ENCODE measurements at regions not wholly inside any gene's neighbourhood (a gene's known extent, or its start where the extent isn't known, plus 50 kb on each side); places are given as distances from the start of the nearest gene placed in this dataset.
"Not testable (repeated sequence)": the region's sequence is repeated elsewhere in the genome, so short reads cannot be mapped to it uniquely, and the experiment has no call there.

DNA sequence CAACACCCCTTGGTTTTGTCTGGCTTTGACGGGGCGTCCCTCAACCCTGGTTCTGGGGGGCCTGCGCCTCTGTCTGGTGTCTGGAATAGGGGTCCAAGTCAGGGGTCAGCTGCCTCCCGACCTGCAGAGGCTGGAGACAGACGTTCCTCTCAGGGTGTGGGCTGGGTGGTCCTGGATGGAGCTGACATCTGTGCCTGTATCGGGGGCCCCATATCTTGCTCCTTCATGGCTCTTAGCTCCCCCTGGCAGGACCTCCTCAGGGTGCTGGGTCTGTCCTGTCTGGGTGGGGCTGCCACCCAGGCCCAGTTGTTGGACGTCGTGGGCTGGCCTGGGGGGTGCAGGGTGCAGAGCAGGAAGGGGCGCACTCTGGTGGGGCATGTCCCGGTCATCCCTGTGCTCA, 374.8 kb downstream of the TMEM121 start:
- Histone ChIP-seq H3K27ac (no peak overlapping the region), H3K79me2 (ENCODE audit: insufficient read depth) (no peaks in the 10 kb centered on the region), H3K36me3 (ENCODE audit: low read depth) (no peaks in the 10 kb centered on the region), H3K9me3 (ENCODE audit: low read depth) (no peaks in the 10 kb centered on the region), H2AFZ (no peak overlapping the region), H3K4me1 (ENCODE audit: insufficient read depth) (no peaks in the 10 kb centered on the region), H3K4me3 (no peak overlapping the region), H3K9me2 (ENCODE audit: insufficient read depth) (no peaks in the 10 kb centered on the region), H3F3A (ENCODE audit: insufficient read depth) (no peaks in the 10 kb centered on the region), H3K4me2 (ENCODE audit: unreplicated experiment) (no peak overlapping the region), H3K27me3 (replicated peaks; ENCODE audit: insufficient read depth) (no peaks in the 10 kb centered on the region), H4K20me1 (ENCODE audit: insufficient read depth) (no peaks in the 10 kb centered on the region), H3K9ac (no peak overlapping the region)
- TF ChIP-seq EZH2phosphoT487 (IDR thresholded peaks at IDR 0.05; ENCODE audit: insufficient read depth, low read depth): no peak
- in situ Hi-C loops (cut with MboI): no loop called here
- DNase-seq: no peak
- 47 to 50% methylated on average over 9 of the region's 10 CpGs for WGBS, 2 experiments (ENCODE audit: low coverage in 1 of 2, low lambda C conversion rate in 2 of 2, missing lambda C conversion rate in 2 of 2)

DNA sequence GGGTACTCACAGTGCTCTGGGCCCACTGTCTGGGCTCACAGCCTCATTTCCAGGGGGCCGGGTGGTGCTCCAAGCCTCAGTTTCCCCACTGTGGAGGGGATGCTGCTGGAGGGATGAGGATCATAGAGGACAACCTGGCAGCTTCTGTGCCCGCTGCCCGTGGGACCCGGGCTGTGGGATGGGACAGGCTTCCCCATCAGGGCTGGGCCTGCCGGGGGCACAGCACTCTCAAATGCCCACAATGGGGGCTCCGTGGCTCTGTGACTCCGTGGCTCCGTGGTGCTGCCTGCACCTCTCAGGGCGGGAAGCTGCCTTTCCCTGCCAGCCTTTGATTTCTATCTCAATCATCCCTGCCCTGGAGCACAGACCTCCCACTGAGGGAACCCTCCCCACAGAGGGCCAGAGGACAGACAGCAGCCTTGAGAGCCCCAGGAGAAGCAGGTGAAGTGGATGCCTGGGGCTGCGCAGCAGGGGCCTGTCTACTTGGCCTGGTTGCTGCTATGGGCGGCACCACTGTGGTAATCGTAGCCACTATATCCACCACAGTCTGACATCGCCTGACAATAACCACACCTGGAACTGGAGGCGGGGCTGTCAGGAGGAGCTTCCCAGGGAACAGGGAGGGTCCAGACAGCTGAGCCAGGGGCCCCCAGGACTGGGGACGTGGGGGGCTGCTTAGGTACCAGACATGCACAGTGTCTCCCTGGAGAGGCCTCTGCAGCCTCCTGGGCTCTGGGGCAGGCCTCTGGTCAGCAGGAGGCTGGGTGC, 375.9 kb downstream of the TMEM121 start:
- no peak overlapping the region for H3K4me3 ChIP-seq

DNA sequence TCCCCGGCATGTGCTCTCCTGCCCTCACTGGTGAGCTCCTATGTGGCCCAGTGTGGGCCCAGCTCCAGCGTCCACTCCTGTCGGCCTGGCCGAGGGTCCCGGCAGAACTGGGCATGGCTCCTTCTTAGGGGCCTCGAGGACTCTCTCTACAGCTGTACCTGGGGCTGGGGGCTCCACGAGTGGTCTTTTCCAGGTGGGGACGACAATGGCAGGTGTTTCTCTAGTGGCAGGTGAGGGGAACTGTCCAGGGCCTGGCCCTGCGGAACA, 376.4 kb downstream of the TMEM121 start:
- H2AFZ ChIP-seq; H3K4me2 ChIP-seq (ENCODE audit: unreplicated experiment); H3K9me2 ChIP-seq (ENCODE audit: insufficient read depth); H4K20me1 ChIP-seq (ENCODE audit: insufficient read depth); H3K4me3 ChIP-seq; H3F3A ChIP-seq (ENCODE audit: insufficient read depth); H3K36me3 ChIP-seq (ENCODE audit: low read depth); H3K79me2 ChIP-seq (ENCODE audit: insufficient read depth); H3K9ac ChIP-seq; H3K27me3 ChIP-seq (replicated peaks; ENCODE audit: insufficient read depth); H3K4me1 ChIP-seq (ENCODE audit: insufficient read depth); in situ Hi-C loops (cut with MboI); H3K9me3 ChIP-seq (ENCODE audit: low read depth); H3K27ac ChIP-seq; DNase-seq: not testable (repeated sequence)
- WGBS, 2 experiments (ENCODE audit: low coverage in 1 of 2, low lambda C conversion rate in 2 of 2, missing lambda C conversion rate in 2 of 2): 41 to 47% methylated on average over 6 to 8 of the region's 9 CpGs

More for the DNA sequence above, 375.9 kb downstream of the TMEM121 start:
- Histone ChIP-seq H3K79me2 (ENCODE audit: insufficient read depth) (no peaks in the 10 kb centered on the region), H3K27ac (no peak overlapping the region), H3K9me3 (ENCODE audit: low read depth) (no peaks in the 10 kb centered on the region), H3K4me1 (ENCODE audit: insufficient read depth) (no peaks in the 10 kb centered on the region), H3K36me3 (ENCODE audit: low read depth) (no peaks in the 10 kb centered on the region), H4K20me1 (ENCODE audit: insufficient read depth) (no peaks in the 10 kb centered on the region), H3K9me2 (ENCODE audit: insufficient read depth) (no peaks in the 10 kb centered on the region), H3K4me2 (ENCODE audit: unreplicated experiment) (no peak overlapping the region), H2AFZ (no peak overlapping the region), H3K27me3 (replicated peaks; ENCODE audit: insufficient read depth) (no peaks in the 10 kb centered on the region), H3K9ac (no peak overlapping the region), H3F3A (ENCODE audit: insufficient read depth) (no peaks in the 10 kb centered on the region)
- in situ Hi-C loops (cut with MboI): no loop called here
- WGBS, 2 experiments (ENCODE audit: low coverage in 1 of 2, low lambda C conversion rate in 2 of 2, missing lambda C conversion rate in 2 of 2): 36 to 47% methylated on average over 15 of the region's 15 CpGs
- no peak for TF ChIP-seq EZH2phosphoT487 (IDR thresholded peaks at IDR 0.05; ENCODE audit: insufficient read depth, low read depth)
- no peak for TF ChIP-seq EZH2 (IDR thresholded peaks at IDR 0.05; ENCODE audit: insufficient read depth, poor library complexity, severe bottlenecking)
- DNase-seq: no peak

- Histone ChIP-seq H3K79me2 (ENCODE audit: insufficient read depth) (no peaks in the 10 kb centered on the region), H3K9me3 (ENCODE audit: low read depth) (no peaks in the 10 kb centered on the region), H3K27ac (no peak overlapping the region), H4K20me1 (ENCODE audit: insufficient read depth) (no peaks in the 10 kb centered on the region), H3K36me3 (ENCODE audit: low read depth) (no peaks in the 10 kb centered on the region), H3K9ac (no peak overlapping the region), H3K4me1 (ENCODE audit: insufficient read depth) (no peaks in the 10 kb centered on the region), H3K4me2 (ENCODE audit: unreplicated experiment) (no peak overlapping the region), H3K9me2 (ENCODE audit: insufficient read depth) (no peaks in the 10 kb centered on the region), H3K27me3 (replicated peaks; ENCODE audit: insufficient read depth) (no peaks in the 10 kb centered on the region), H2AFZ (no peak overlapping the region), H3F3A (ENCODE audit: insufficient read depth) (no peaks in the 10 kb centered on the region), H3K4me3 (no peak overlapping the region)
- in situ Hi-C loops (cut with MboI): no loop called here
- WGBS, 2 experiments (ENCODE audit: low coverage in 1 of 2, low lambda C conversion rate in 2 of 2, missing lambda C conversion rate in 2 of 2): 53 to 56% methylated on average over 9 of the region's 9 CpGs
- TF ChIP-seq EZH2 (IDR thresholded peaks at IDR 0.05; ENCODE audit: insufficient read depth, poor library complexity, severe bottlenecking) (no peak), EZH2phosphoT487 (IDR thresholded peaks at IDR 0.05; ENCODE audit: insufficient read depth, low read depth) (no peak)
- no peak for DNase-seq
Measured at GRCh38 chr14:105903971-105904370, 377.6 kb downstream of the TMEM121 start.

DNA sequence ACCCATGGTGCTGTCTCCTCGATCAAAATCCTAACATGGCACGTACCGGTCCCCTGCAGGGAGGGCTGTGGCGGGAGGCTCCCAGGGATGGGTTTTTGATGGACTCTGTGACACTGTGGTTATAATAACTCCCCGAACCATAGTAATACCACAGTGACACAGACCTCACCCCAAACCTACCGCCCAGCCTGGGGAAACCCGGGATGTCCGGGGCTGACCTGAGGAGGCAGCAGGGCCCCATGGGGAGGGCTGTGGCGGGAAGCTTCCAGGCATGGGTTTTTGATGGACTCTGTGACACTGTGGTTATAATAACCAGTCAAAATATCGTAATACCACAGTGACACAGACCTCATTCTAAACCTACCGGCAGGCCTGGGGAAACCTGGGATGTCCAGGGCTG, 378.0 kb downstream of the TMEM121 start:
- 55 to 60% methylated on average over 11 of the region's 11 CpGs for WGBS, 2 experiments (ENCODE audit: low coverage in 1 of 2, low lambda C conversion rate in 2 of 2, missing lambda C conversion rate in 2 of 2)

More for the DNA sequence above, 378.0 kb downstream of the TMEM121 start:
- in situ Hi-C loops (cut with MboI): no loop called here
- Histone ChIP-seq H3K27me3 (replicated peaks; ENCODE audit: insufficient read depth) (no peaks in the 10 kb centered on the region), H3K9ac (no peak overlapping the region), H3K9me3 (ENCODE audit: low read depth) (no peaks in the 10 kb centered on the region), H3F3A (ENCODE audit: insufficient read depth) (no peaks in the 10 kb centered on the region), H3K4me3 (no peak overlapping the region), H3K27ac (no peak overlapping the region), H3K9me2 (ENCODE audit: insufficient read depth) (no peaks in the 10 kb centered on the region), H3K4me1 (ENCODE audit: insufficient read depth) (no peaks in the 10 kb centered on the region), H4K20me1 (ENCODE audit: insufficient read depth) (no peaks in the 10 kb centered on the region), H2AFZ (no peak overlapping the region), H3K36me3 (ENCODE audit: low read depth) (no peaks in the 10 kb centered on the region), H3K4me2 (ENCODE audit: unreplicated experiment) (no peak overlapping the region), H3K79me2 (ENCODE audit: insufficient read depth) (no peaks in the 10 kb centered on the region)
- no peak for DNase-seq
- TF ChIP-seq EZH2 (IDR thresholded peaks at IDR 0.05; ENCODE audit: insufficient read depth, poor library complexity, severe bottlenecking) (no peak), EZH2phosphoT487 (IDR thresholded peaks at IDR 0.05; ENCODE audit: insufficient read depth, low read depth) (no peak)
